HG03045 (cell line): ENCODE measurements at regions not wholly inside any gene's neighbourhood (a gene's known extent, or its start where the extent isn't known, plus 50 kb on each side); places are given as distances from the start of the nearest gene placed in this dataset.

Source experiments
- ATAC-seq: cut with Tn5 transposase; IDR thresholded peaks from one replicate; pipeline ENCODE4 v1.9.1; 2021; ENCODE audit warnings: mild to moderate bottlenecking, moderate library complexity; ENCODE audit not compliant: unreplicated experiment

GRCh38 chr14:62629176-62629725 lies 416.0 kb downstream of the KCNH5 start:
- ATAC-seq: no peak

- no peak for ATAC-seq
Observed at GRCh38 chr14:62631176-62631575, 414.1 kb downstream of the KCNH5 start.

GRCh38 chr14:62632771-62633170 lies 412.5 kb downstream of the KCNH5 start:
- ATAC-seq: no peak

- ATAC-seq: no peak
Observed at GRCh38 chr14:62645649-62646048, 399.6 kb downstream of the KCNH5 start.
